ENCODE measurements at regions not wholly inside any gene's neighbourhood (a gene's known extent, or its start where the extent isn't known, plus 50 kb on each side); places are given as distances from the start of the nearest gene placed in this dataset.

DNA sequence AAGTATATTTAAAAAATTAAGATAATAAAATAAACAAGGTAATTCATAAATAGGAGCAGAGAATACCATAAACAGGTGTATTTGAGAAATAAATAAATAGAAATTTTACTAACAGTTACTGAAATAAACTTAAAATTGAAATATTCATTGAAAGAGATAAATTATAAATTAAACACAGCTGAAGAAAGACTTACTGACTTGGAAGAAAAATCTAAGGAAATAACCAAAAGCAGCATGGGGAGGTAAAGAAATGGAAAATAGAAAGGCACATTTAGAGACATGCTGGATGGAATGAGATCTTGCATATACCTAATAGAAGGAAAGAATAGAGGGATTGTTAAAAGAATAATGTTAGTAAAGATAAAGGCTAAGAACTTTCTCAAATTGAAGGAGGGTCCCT, 96.3 kb downstream of the SOX11 start:
- TF ChIP-seq CTCF (IDR thresholded peaks at IDR 0.05) (no peak), POLR2A (IDR thresholded peaks at IDR 0.05) (no peak)

All from right lobe of liver (tissue), 4 donors.